Adipocyte (in vitro differentiated cells): ENCODE measurements at regions not wholly inside any gene's neighbourhood (a gene's known extent, or its start where the extent isn't known, plus 50 kb on each side); places are given as distances from the start of the nearest gene placed in this dataset.

Source experiments
- DNase-seq: peaks from one replicate; pipeline ENCODE4 v3.0.0-alpha.2; 2015; ENCODE audit warnings: low read depth
- H3K27me3 ChIP-seq: replicated peaks from 2 replicates; pipeline ENCODE4 v1.7.0; 2013; ENCODE audit warnings: mild to moderate bottlenecking, low read length, moderate library complexity; ENCODE audit not compliant: control insufficient read depth, insufficient read depth
- H3K36me3 ChIP-seq: 2 replicates; pipeline ENCODE4 v1.7.0; 2013; ENCODE audit warnings: low read length, mild to moderate bottlenecking, moderate library complexity; ENCODE audit not compliant: control insufficient read depth, insufficient read depth, severe bottlenecking
- H3K4me1 ChIP-seq: 2 replicates; pipeline ENCODE4 v1.7.0; 2013; ENCODE audit warnings: mild to moderate bottlenecking, low read length, moderate library complexity; ENCODE audit not compliant: control insufficient read depth, insufficient read depth
- H3K4me3 ChIP-seq: 2 replicates; pipeline ENCODE4 v1.7.0; 2013; ENCODE audit warnings: mild to moderate bottlenecking, low read length, moderate library complexity
- H3K9ac ChIP-seq: 2 replicates; pipeline ENCODE4 v1.7.0; 2013; ENCODE audit warnings: mild to moderate bottlenecking, low read length, moderate library complexity
- H3K9me3 ChIP-seq: 2 replicates; pipeline ENCODE4 v1.7.0; 2013; ENCODE audit warnings: mild to moderate bottlenecking, low read length, moderate library complexity; ENCODE audit not compliant: control insufficient read depth

- Histone ChIP-seq H3K9me3 (no peaks in the 10 kb centered on the region), H3K27me3 (no peaks in the 10 kb centered on the region), H3K4me1 (no peaks in the 10 kb centered on the region), H3K9ac (no peak overlapping the region), H3K4me3 (no peak overlapping the region), H3K36me3 (no peaks in the 10 kb centered on the region)
- DNase-seq = no peak
These were observed 1023.6 kb upstream of the RAG2 start for GRCh38 chr11:37621662-37622061.

DNA sequence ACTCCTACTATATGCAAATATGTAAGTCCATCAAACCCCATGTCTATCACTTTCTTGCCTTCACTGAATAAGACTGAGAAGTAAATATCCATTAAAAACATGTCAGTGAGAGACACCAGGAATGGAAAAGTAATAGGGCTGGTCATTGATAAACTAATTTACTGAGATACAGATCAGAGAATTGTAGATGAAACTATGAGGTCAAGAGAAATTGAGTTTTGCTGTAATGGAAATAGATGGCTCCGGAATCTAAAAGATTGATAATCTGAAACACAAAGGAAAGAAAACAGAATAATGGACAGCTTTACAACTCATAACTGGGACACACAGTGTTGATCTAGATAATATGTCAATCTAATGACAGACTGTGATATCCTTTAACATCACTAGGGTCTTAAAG lies 1018.3 kb upstream of the RAG2 start:
- H3K4me1 ChIP-seq = no peaks in the 10 kb centered on the region

DNA sequence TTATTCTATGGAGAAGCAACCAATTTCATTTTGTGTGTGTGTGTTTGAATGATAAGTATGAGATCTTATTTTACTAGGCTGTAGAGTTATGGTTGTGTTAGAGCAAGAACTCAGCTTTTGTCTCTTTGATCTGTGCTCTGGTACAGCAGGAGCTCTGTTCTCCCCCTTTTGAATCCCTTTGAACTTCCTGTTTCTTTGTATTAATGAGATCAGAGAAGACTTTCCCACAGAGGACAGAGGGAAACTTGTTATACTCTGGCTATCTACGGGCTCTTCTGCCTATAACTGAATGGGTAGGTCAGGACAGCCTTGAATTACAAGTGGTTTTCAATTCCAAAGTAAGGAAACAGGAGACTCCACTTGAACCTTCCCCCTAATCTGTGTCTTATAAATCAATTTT lies 1015.0 kb upstream of the RAG2 start:
- no peaks in the 10 kb centered on the region for H3K36me3 ChIP-seq
- no peaks in the 10 kb centered on the region for H3K4me1 ChIP-seq
- no peak overlapping the region for H3K4me3 ChIP-seq
- no peaks in the 10 kb centered on the region for H3K9me3 ChIP-seq
- DNase-seq = no peak
- no peak overlapping the region for H3K9ac ChIP-seq
- H3K27me3 ChIP-seq = no peaks in the 10 kb centered on the region

More for the DNA sequence above, 1018.3 kb upstream of the RAG2 start:
- H3K36me3 ChIP-seq = no peaks in the 10 kb centered on the region
- H3K9me3 ChIP-seq = no peaks in the 10 kb centered on the region
- no peaks in the 10 kb centered on the region for H3K27me3 ChIP-seq
- no peak overlapping the region for H3K9ac ChIP-seq
- no peak for DNase-seq
- no peak overlapping the region for H3K4me3 ChIP-seq

DNA sequence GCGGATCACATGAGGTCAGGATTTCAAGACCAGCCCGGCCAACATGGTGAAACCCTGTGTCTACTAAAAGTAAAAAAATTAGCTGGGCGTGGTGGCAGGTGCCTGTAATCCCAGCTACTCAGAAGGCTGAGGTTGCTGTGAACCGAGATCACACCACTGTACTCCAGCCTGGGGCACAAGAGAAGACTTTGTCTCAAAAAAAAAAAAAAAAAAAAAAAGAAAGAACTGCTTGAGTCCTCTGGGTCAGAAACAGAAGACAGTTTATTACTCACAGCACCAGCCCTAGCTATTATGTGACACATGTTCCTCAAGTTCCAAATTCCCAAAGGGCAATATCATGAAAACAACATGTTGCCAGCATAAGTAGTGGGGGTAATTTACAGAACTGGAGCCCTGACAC lies 1014.1 kb upstream of the RAG2 start:
- Histone ChIP-seq H3K4me1 (no peaks in the 10 kb centered on the region), H3K36me3 (no peaks in the 10 kb centered on the region), H3K9ac (no peak overlapping the region), H3K4me3 (no peak overlapping the region), H3K9me3 (no peaks in the 10 kb centered on the region), H3K27me3 (no peaks in the 10 kb centered on the region)
- no peak for DNase-seq

DNA sequence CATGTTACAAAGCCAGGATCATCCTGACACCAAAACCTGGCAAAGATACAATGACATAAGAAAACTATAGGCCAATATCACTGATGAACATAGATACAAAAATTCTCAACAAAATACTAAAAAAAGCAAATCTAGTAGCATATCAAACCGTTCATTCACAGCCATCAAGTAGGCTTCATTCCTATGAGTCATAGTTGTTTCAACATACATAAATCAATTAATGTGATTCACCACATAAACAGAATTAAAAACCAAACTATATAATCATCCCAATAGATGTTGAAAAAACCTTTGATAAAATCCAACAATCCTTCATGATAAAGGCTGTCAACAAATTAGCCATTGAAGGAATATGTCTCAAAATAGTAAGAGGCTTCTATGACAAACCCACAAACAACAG lies 1007.2 kb upstream of the RAG2 start:
- no peaks in the 10 kb centered on the region for H3K4me1 ChIP-seq

DNA sequence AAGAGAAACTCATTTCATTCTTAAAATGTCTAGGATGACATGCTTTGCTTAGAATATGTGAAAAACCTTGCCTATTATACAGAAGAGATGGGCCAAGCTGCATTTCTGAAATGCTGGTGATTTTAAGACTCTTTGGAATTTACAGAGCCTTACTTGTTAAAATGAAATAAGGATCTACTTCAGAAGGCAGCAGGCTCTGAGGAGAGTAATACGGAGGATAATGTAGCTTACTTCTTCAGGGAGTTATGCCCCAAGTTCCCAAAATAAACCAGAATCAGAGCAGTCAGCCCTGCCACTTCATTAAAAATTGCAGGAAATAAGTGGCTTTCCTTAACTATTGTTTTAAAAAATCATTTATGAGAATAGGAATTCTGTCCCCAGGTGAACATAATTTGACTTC lies 1000.3 kb upstream of the RAG2 start:
- no peak overlapping the region for H3K9ac ChIP-seq
- no peak overlapping the region for H3K4me3 ChIP-seq
- H3K9me3 ChIP-seq = no peaks in the 10 kb centered on the region
- H3K36me3 ChIP-seq = no peaks in the 10 kb centered on the region
- H3K4me1 ChIP-seq = no peaks in the 10 kb centered on the region
- no peaks in the 10 kb centered on the region for H3K27me3 ChIP-seq
- DNase-seq = peak; percentile 2

More for the DNA sequence above, 1007.2 kb upstream of the RAG2 start:
- no peak overlapping the region for H3K9ac ChIP-seq
- no peaks in the 10 kb centered on the region for H3K9me3 ChIP-seq
- DNase-seq = no peak
- no peaks in the 10 kb centered on the region for H3K36me3 ChIP-seq
- no peak overlapping the region for H3K4me3 ChIP-seq
- H3K27me3 ChIP-seq = no peaks in the 10 kb centered on the region

- no peak for DNase-seq
- Histone ChIP-seq H3K4me3 (no peak overlapping the region), H3K36me3 (no peaks in the 10 kb centered on the region), H3K27me3 (no peaks in the 10 kb centered on the region), H3K4me1 (no peaks in the 10 kb centered on the region), H3K9me3 (no peaks in the 10 kb centered on the region), H3K9ac (no peak overlapping the region)
These were observed 999.7 kb upstream of the RAG2 start for GRCh38 chr11:37597776-37598175.

- no peaks in the 10 kb centered on the region for H3K36me3 ChIP-seq
- H3K27me3 ChIP-seq = no peaks in the 10 kb centered on the region
- H3K4me3 ChIP-seq = no peak overlapping the region
- H3K9me3 ChIP-seq = no peaks in the 10 kb centered on the region
- H3K4me1 ChIP-seq = no peaks in the 10 kb centered on the region
- DNase-seq = no peak
- no peak overlapping the region for H3K9ac ChIP-seq
These were observed 997.8 kb upstream of the RAG2 start for GRCh38 chr11:37595845-37596244.

GRCh38 chr11:37574361-37574760 lies 976.3 kb upstream of the RAG2 start:
- no peaks in the 10 kb centered on the region for H3K36me3 ChIP-seq
- H3K4me3 ChIP-seq = no peak overlapping the region
- H3K9me3 ChIP-seq = peaks cover under 1% of the 10 kb centered on the region
- no peak for DNase-seq
- H3K4me1 ChIP-seq = no peaks in the 10 kb centered on the region
- H3K27me3 ChIP-seq = no peaks in the 10 kb centered on the region
- no peak overlapping the region for H3K9ac ChIP-seq

- Histone ChIP-seq H3K27me3 (no peaks in the 10 kb centered on the region), H3K9me3 (no peaks in the 10 kb centered on the region), H3K4me3 (no peak overlapping the region), H3K4me1 (no peaks in the 10 kb centered on the region), H3K9ac (no peak overlapping the region), H3K36me3 (no peaks in the 10 kb centered on the region)
- no peak for DNase-seq
These were observed 974.6 kb upstream of the RAG2 start for GRCh38 chr11:37572491-37573171.

DNA sequence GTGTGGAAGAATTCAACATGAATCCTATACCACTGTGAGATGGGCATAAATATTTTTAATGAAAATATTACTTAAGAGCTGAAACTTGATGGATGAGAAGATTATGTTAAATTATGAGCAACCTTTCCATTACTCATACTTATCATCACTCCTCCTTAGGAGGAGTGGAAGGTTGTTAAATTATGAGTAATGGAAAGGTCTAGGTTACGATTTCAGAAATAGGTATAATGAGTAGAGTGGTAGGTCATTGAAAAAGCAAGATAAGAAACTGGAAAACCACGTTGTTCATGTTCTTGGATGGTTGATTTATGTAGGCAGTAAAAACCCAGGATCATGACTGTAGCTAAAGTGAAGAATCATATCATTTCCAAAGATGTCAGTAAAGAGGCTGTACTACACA lies 973.2 kb upstream of the RAG2 start:
- H3K36me3 ChIP-seq = no peaks in the 10 kb centered on the region
- no peaks in the 10 kb centered on the region for H3K4me1 ChIP-seq
- no peaks in the 10 kb centered on the region for H3K27me3 ChIP-seq
- H3K9me3 ChIP-seq = no peaks in the 10 kb centered on the region
- H3K4me3 ChIP-seq = no peak overlapping the region
- no peak overlapping the region for H3K9ac ChIP-seq
- no peak for DNase-seq

- no peaks in the 10 kb centered on the region for H3K36me3 ChIP-seq
- H3K4me1 ChIP-seq = no peaks in the 10 kb centered on the region
- H3K9ac ChIP-seq = no peak overlapping the region
- H3K4me3 ChIP-seq = no peak overlapping the region
- no peak for DNase-seq
- no peaks in the 10 kb centered on the region for H3K9me3 ChIP-seq
- no peaks in the 10 kb centered on the region for H3K27me3 ChIP-seq
These were observed 963.0 kb upstream of the RAG2 start for GRCh38 chr11:37560991-37561390.
